ENCODE measurements at regions not wholly inside any gene's neighbourhood (a gene's known extent, or its start where the extent isn't known, plus 50 kb on each side); places are given as distances from the start of the nearest gene placed in this dataset.

GRCh38 chr2:9777081-9777480, 66.2 kb upstream of the TAF1B start:
- no peaks in the 10 kb centered on the region for H3K9me3 ChIP-seq
- H3K27me3 ChIP-seq, result no peaks in the 10 kb centered on the region
- intact Hi-C loops (cut with DNase I; ENCODE audit: low total_unique reads), result no loop called here
- TF ChIP-seq POLR2A (IDR thresholded peaks at IDR 0.05), result no peak
- no peak for TF ChIP-seq CTCF (IDR thresholded peaks at IDR 0.05)
- H3K4me3 ChIP-seq, result no peak overlapping the region
- H3K36me3 ChIP-seq, result no peaks in the 10 kb centered on the region
- no peak for DNase-seq
- no peaks in the 10 kb centered on the region for H3K4me1 ChIP-seq
- no peak overlapping the region for H3K27ac ChIP-seq

- H3K36me3 ChIP-seq, result no peaks in the 10 kb centered on the region
- H3K4me3 ChIP-seq, result no peak overlapping the region
- H3K9me3 ChIP-seq, result no peaks in the 10 kb centered on the region
- TF ChIP-seq CTCF (IDR thresholded peaks at IDR 0.05), result no peak
- no peak for TF ChIP-seq POLR2A (IDR thresholded peaks at IDR 0.05)
- no peak for DNase-seq
- no peaks in the 10 kb centered on the region for H3K4me1 ChIP-seq
- no peak overlapping the region for H3K27ac ChIP-seq
- no peaks in the 10 kb centered on the region for H3K27me3 ChIP-seq
- intact Hi-C loops (cut with DNase I; ENCODE audit: low total_unique reads), result no loop called here
Measured at GRCh38 chr2:9778012-9778411, 65.3 kb upstream of the TAF1B start.

GRCh38 chr2:9778471-9779316, 64.6 kb upstream of the TAF1B start:
- H3K36me3 ChIP-seq, result no peaks in the 10 kb centered on the region
- TF ChIP-seq POLR2A (IDR thresholded peaks at IDR 0.05), result no peak
- no peak for TF ChIP-seq CTCF (IDR thresholded peaks at IDR 0.05)
- H3K27me3 ChIP-seq, result no peaks in the 10 kb centered on the region
- no peak overlapping the region for H3K27ac ChIP-seq
- no peak for DNase-seq
- no peak overlapping the region for H3K4me3 ChIP-seq
- no peaks in the 10 kb centered on the region for H3K4me1 ChIP-seq
- no peaks in the 10 kb centered on the region for H3K9me3 ChIP-seq
- intact Hi-C loops (cut with DNase I; ENCODE audit: low total_unique reads), result no loop called here

- DNase-seq, result no peak
Measured at GRCh38 chr2:9779596-9780264, 63.5 kb upstream of the TAF1B start.

More at GRCh38 chr2:9779596-9780264, 63.5 kb upstream of the TAF1B start:
- intact Hi-C loops (cut with DNase I; ENCODE audit: low total_unique reads), result no loop called here
- H3K27me3 ChIP-seq, result no peaks in the 10 kb centered on the region
- no peaks in the 10 kb centered on the region for H3K36me3 ChIP-seq
- no peak overlapping the region for H3K27ac ChIP-seq
- H3K4me3 ChIP-seq, result no peak overlapping the region
- no peak for TF ChIP-seq CTCF (IDR thresholded peaks at IDR 0.05)
- no peak for TF ChIP-seq POLR2A (IDR thresholded peaks at IDR 0.05)
- no peaks in the 10 kb centered on the region for H3K9me3 ChIP-seq
- H3K4me1 ChIP-seq, result no peaks in the 10 kb centered on the region
